Stomach (tissue), 8 donors: ENCODE measurements at regions not wholly inside any gene's neighbourhood (a gene's known extent, or its start where the extent isn't known, plus 50 kb on each side); places are given as distances from the start of the nearest gene placed in this dataset.

ENCODE experiments used
- DNase-seq, 2 donors: peaks; one replicate each; pipeline versions ENCODE4 v3.0.0 to v3.0.0-alpha.2; 2013 to 2019
- H3K27ac ChIP-seq, 5 donors: fragments of 200-600 bp in 4 of 5; sonication (generic) in 4 of 5; one replicate each; pipeline ENCODE4 v1.5.1; 2013 to 2019; ENCODE audit warnings: mild to moderate bottlenecking in 1 of 5, moderate library complexity in 1 of 5
- H3K27me3 ChIP-seq, 3 donors: fragments of 200-600 bp; sonication (generic); one replicate each; pipeline ENCODE4 v1.5.1; 2017 to 2019; ENCODE audit warnings: mixed run types in 1 of 3
- H3K36me3 ChIP-seq, 4 donors: fragments of 200-600 bp; sonication (generic); 1 replicate in 3 of 4; 2 replicates in 1 of 4; pipeline ENCODE4 v1.5.1; 2016 to 2019
- H3K4me1 ChIP-seq, 4 donors: fragments of 200-600 bp; sonication (generic); one replicate each; pipeline ENCODE4 v1.5.1; 2016 to 2019
- H3K4me3 ChIP-seq, 4 donors: fragments of 200-600 bp; sonication (generic) in 3 of 4; one replicate each; pipeline ENCODE4 v1.5.1; 2016 to 2019; ENCODE audit warnings: mild to moderate bottlenecking in 1 of 4
- H3K9me3 ChIP-seq, 4 donors: fragments of 200-600 bp; sonication (generic); one replicate each; pipeline ENCODE4 v1.5.1; 2016 to 2019
- CTCF ChIP-seq, 7 experiments: fragments of 450-650 bp in 4 of 7; fragments of 200-600 bp in 3 of 7; sonication (generic) in 3 of 7; IDR thresholded peaks; one replicate each; pipeline ENCODE4 v1.5.1; 2016 to 2019; ENCODE audit warnings: antibody characterized with exemption in 7 of 7, control low read depth in 2 of 7, mild to moderate bottlenecking in 1 of 7
- EP300 ChIP-seq: sonication (generic); formaldehyde crosslinking; IDR thresholded peaks from one replicate; pipeline ENCODE4 v1.6.1; 2017; ENCODE audit warnings: antibody characterized with exemption
- POLR2A ChIP-seq, 4 donors: fragments of 450-650 bp; IDR thresholded peaks; one replicate each; pipeline ENCODE4 v1.6.1; 2016; ENCODE audit warnings: antibody characterized with exemption in 4 of 4, control low read depth in 2 of 4, mild to moderate bottlenecking in 1 of 4, moderate library complexity in 1 of 4
- POLR2AphosphoS5 ChIP-seq, 3 donors: sonication (generic); formaldehyde crosslinking; IDR thresholded peaks; one replicate each; pipeline ENCODE4 v1.6.1; 2016; ENCODE audit warnings: antibody characterized with exemption in 3 of 3
- WGBS, 5 donors: extraction: QIAGEN DNeasy Blood & Tissue Kit in 3 of 5; methylation state at CpG; one replicate each; pipeline versions ENCODE4 v1.1.5 to v1.1.7; 2013 to 2018; 5-methylcytosine and 5-hydroxymethylcytosine counted together
- intact Hi-C: fragments of 100-400 bp; cut with DNase I; formaldehyde crosslinking; loops from one replicate; pipeline ENCODE4 v1.15.1; 2023; ENCODE audit warnings: low total_unique reads
- donor health status: healthy with polysubstance abuse.
- donor health status: Bipolar disorder and iron deficiency.
- donor health status: healthy.

DNA sequence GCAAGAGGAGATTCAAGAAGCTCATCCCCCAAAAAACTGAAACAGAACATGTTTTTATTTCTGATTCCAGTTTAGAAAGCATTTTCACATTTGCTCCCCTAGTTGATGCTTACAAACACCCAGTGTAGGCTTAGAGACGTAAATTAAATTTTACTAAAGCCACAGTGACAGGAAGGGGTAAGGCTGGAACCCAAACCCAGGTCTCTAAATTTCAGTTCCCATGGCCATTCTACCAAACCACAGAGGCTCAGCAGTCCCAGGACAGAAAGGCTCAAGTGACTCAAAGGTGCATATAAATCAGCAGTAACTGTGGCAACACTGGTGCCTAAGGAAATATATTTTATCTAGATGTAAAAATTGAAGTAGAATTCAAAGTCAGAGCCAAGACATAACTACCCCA is 128.7 kb downstream of the CEP120 start:
- Histone ChIP-seq H3K27ac (no peak overlapping the region), H3K4me3 (no peak overlapping the region), H3K36me3 (no peaks in the 10 kb centered on the region), H3K9me3 (no peaks in the 10 kb centered on the region), H3K27me3 (no peaks in the 10 kb centered on the region), H3K4me1 (no peaks in the 10 kb centered on the region)
- TF ChIP-seq CTCF (IDR thresholded peaks at IDR 0.05) (no peak), EP300 (no peak), POLR2A (IDR thresholded peaks at IDR 0.05) (no peak), POLR2AphosphoS5 (IDR thresholded peaks at IDR 0.05) (no peak)
- DNase-seq = no peak
- 74 to 85% (median 80%) methylated on average over 1 of the region's 1 CpG for WGBS, 5 donors
- intact Hi-C loops = no loop called here

DNA sequence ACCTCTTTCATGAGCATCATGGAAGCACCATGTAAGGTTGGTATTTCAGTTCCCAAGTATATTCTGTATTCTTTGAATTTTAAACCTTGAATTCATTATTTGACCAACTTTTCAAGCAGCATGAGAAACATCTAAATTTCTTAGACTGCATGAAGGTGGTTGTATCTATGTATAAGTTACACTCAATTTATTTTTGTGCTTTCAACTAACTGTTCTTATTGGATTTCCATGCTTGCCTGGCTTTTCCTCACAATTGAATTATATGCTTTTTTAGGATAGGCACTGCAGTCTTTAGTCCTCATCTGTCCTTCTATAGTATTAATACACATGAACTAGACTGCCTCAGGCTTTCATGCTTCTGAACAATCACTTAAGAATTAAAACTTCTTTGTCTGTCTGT is 134.0 kb downstream of the CEP120 start:
- H3K9me3 ChIP-seq = peaks cover 0 to 3% (median 0%) of the 10 kb centered on the region in 4 donors
- TF ChIP-seq EP300 (no peak), POLR2AphosphoS5 (IDR thresholded peaks at IDR 0.05) (no peak), POLR2A (IDR thresholded peaks at IDR 0.05) (no peak), CTCF (IDR thresholded peaks at IDR 0.05) (no peak)
- H3K27ac ChIP-seq = no peak overlapping the region
- H3K4me1 ChIP-seq = peaks cover 0 to 18% (median 2%) of the 10 kb centered on the region in 4 donors
- peaks cover 0 to 11% (median 11%) of the 10 kb centered on the region in 3 donors for H3K27me3 ChIP-seq
- no peak overlapping the region for H3K4me3 ChIP-seq
- intact Hi-C loops = no loop called here
- no peaks in the 10 kb centered on the region for H3K36me3 ChIP-seq
- no peak for DNase-seq

DNA sequence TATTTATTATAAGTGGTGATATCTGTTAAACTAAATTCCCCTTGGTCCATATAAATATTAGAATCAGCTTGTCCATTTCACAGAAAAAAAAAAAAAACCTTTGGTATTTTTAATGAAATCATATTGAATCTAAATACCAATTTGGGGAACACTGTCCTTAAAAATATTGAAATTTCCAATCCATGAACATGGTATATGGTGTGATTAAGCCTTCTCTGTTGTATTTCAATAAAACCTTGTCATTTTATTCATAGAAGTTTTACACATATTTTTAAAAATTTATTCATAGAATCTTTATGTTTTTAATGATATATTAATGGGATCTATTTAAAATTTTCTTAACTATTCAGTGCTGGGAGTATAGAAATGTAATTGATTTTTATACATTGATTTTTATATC is 135.3 kb downstream of the CEP120 start:
- Histone ChIP-seq H3K27me3 (peaks cover 0 to 11% (median 11%) of the 10 kb centered on the region in 3 donors), H3K9me3 (peaks cover 0 to 3% (median 0%) of the 10 kb centered on the region in 4 donors), H3K36me3 (no peaks in the 10 kb centered on the region), H3K27ac (no peak overlapping the region), H3K4me3 (no peak overlapping the region), H3K4me1 (peaks cover 0 to 27% (median 2%) of the 10 kb centered on the region in 4 donors)
- TF ChIP-seq EP300 (no peak), POLR2A (IDR thresholded peaks at IDR 0.05) (no peak), POLR2AphosphoS5 (IDR thresholded peaks at IDR 0.05) (no peak), CTCF (IDR thresholded peaks at IDR 0.05) (no peak)
- intact Hi-C loops = no loop called here
- no peak for DNase-seq

GRCh38 chr5:123286891-123287290 is 136.3 kb downstream of the CEP120 start:
- H3K4me3 ChIP-seq = no peak overlapping the region
- DNase-seq = no peak
- H3K27me3 ChIP-seq = peaks cover 0 to 11% (median 11%) of the 10 kb centered on the region in 3 donors
- H3K4me1 ChIP-seq = peaks cover 0 to 27% (median 2%) of the 10 kb centered on the region in 4 donors
- no peak overlapping the region for H3K27ac ChIP-seq
- no peak for TF ChIP-seq POLR2A (IDR thresholded peaks at IDR 0.05)
- no peak for TF ChIP-seq EP300
- TF ChIP-seq CTCF (IDR thresholded peaks at IDR 0.05) = no peak
- TF ChIP-seq POLR2AphosphoS5 (IDR thresholded peaks at IDR 0.05) = no peak
- peaks cover 0 to 3% (median 0%) of the 10 kb centered on the region in 4 donors for H3K9me3 ChIP-seq
- no peaks in the 10 kb centered on the region for H3K36me3 ChIP-seq
- WGBS, 5 donors = 75 to 84% (median 83%) methylated on average over 2 of the region's 2 CpGs
- intact Hi-C loops = no loop called here
